Upper lobe of left lung (tissue), 4 donors: ENCODE measurements at regions not wholly inside any gene's neighbourhood (a gene's known extent, or its start where the extent isn't known, plus 50 kb on each side); places are given as distances from the start of the nearest gene placed in this dataset.

ENCODE experiments used
- POLR2A ChIP-seq, 4 donors: fragments of 450-650 bp; IDR thresholded peaks; one replicate each; pipeline ENCODE4 v1.5.1; 2016 to 2017; ENCODE audit warnings: antibody characterized with exemption in 4 of 4, mild to moderate bottlenecking in 2 of 4
- TF ChIP-seq, protein P1 (sequence below), 6 experiments: fragments of 450-650 bp in 4 of 6; fragments of 200-600 bp in 2 of 6; sonication (generic) in 2 of 6; IDR thresholded peaks; one replicate each; pipeline ENCODE4 v1.5.1; 2016 to 2019; ENCODE audit warnings: antibody characterized with exemption in 6 of 6

DNA sequence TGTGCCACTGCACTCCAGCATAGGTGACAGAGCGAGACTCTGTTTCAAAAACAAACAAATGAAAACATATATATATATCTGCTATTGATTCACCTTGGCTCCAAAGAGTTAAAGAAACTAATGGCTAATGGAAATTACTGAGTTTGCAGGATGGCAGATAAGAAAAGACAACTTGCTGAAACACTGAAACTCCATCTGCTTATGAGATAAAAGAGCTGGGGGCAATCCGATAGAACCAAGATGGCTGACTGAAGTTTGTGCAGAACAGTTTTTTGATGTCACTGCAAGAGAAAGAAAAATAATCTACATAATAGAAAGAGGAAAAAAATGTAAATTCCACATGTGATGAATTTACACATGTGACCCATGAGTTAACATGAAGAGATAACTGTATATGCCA lies 88.2 kb downstream of the LRATD1 start:
- TF ChIP-seq, protein P1, sequence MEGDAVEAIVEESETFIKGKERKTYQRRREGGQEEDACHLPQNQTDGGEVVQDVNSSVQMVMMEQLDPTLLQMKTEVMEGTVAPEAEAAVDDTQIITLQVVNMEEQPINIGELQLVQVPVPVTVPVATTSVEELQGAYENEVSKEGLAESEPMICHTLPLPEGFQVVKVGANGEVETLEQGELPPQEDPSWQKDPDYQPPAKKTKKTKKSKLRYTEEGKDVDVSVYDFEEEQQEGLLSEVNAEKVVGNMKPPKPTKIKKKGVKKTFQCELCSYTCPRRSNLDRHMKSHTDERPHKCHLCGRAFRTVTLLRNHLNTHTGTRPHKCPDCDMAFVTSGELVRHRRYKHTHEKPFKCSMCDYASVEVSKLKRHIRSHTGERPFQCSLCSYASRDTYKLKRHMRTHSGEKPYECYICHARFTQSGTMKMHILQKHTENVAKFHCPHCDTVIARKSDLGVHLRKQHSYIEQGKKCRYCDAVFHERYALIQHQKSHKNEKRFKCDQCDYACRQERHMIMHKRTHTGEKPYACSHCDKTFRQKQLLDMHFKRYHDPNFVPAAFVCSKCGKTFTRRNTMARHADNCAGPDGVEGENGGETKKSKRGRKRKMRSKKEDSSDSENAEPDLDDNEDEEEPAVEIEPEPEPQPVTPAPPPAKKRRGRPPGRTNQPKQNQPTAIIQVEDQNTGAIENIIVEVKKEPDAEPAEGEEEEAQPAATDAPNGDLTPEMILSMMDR (IDR thresholded peaks at IDR 0.05) = no peak
- TF ChIP-seq POLR2A (IDR thresholded peaks at IDR 0.05) = no peak
